Right cardiac atrium (tissue), 5 donors: ENCODE measurements at regions not wholly inside any gene's neighbourhood (a gene's known extent, or its start where the extent isn't known, plus 50 kb on each side); places are given as distances from the start of the nearest gene placed in this dataset.
A peak's percentile ranks its signal among the peaks of the same experiment; 100 is the strongest.

ENCODE experiments used
- ATAC-seq, 2 donors: fragments of 200-7000 bp; cut with Tn5 transposase; one replicate each; pipeline versions ENCODE4 v1.8.0 to v1.9.1; 2020; ENCODE audit warnings: moderate library complexity in 2 of 2, mild to moderate bottlenecking in 1 of 2
- DNase-seq, 3 donors: peaks; one replicate each; pipeline ENCODE4 v3.0.0-alpha.2; 2020
- H3K27ac ChIP-seq: one replicate; pipeline ENCODE4 v1.5.1; 2013; ENCODE audit warnings: mild to moderate bottlenecking, low read length, control low read depth, moderate library complexity
- H3K27me3 ChIP-seq: one replicate; pipeline ENCODE4 v1.6.1; 2013; ENCODE audit not compliant: control insufficient read depth, insufficient read depth
- H3K4me1 ChIP-seq: one replicate; pipeline ENCODE4 v1.6.1; 2013; ENCODE audit warnings: low read length; ENCODE audit not compliant: control insufficient read depth, insufficient read depth
- H3K4me3 ChIP-seq: one replicate; pipeline ENCODE4 v1.5.1; 2013; ENCODE audit warnings: low read length, control low read depth
- H3K9me3 ChIP-seq: one replicate; pipeline ENCODE4 v1.6.1; 2013; ENCODE audit warnings: low read length; ENCODE audit not compliant: control insufficient read depth
- WGBS: extraction: QIAGEN DNeasy Blood & Tissue Kit; methylation state at CpG from one replicate; pipeline ENCODE4 v1.1.7; 2013; 5-methylcytosine and 5-hydroxymethylcytosine counted together
- intact Hi-C, 4 donors: fragments of 100-400 bp; cut with DNase I; formaldehyde crosslinking; loops; one replicate each; pipeline versions ENCODE4 v1.11.0 to v1.14.0; 2022 to 2023
- donor health status: healthy with polysubstance abuse.
- donor health status: DM: no; HTN: yes; CAD: no.
- donor health status: DM: no; HTN: no; CAD: no.
- donor health status: DM: no; HTN: yes; CAD: no; lungs with severe emphysema.
- donor health status: DM: yes; HTN: yes; CAD: no.

DNA sequence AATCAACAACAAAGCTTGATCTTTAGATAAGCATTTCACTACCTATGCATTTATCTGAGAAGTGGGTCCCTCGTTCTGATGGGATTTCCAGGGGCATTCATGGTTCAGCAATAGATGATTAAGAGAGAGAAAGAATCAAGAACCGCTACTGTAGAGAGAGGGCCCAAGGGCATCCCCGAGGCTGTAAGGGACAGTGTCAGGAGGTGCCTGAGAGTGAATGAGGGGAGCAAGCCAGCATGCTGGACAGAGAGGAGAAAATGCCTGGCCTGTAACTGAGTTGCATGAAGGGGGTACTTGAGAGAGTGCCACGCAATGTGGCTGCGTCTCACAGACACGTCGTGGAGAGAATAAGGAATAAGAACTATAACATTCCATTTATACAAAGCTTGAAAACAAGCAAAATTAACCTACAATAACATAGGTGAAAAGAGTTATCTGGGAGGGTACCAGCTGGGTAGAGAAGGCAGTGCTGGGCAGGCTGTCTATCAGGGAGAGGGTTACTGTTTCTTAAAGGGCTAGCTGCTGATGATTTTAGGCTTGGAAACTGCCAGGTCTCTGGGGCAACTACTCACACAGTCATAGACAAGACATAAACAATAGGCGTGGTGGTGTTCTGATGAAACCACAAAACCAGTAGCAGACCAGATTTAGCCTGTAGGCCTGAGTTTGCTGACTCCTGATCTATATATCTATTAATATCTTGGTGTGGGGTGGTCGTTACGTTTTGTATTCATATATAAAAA lies 374.6 kb upstream of the CFAP20DC start:
- H3K4me1 ChIP-seq = no peaks in the 10 kb centered on the region
- no peak for DNase-seq
- no peaks in the 10 kb centered on the region for H3K27me3 ChIP-seq
- intact Hi-C loops = no loop called here
- peak; percentile 65 to 68 for ATAC-seq
- no peaks in the 10 kb centered on the region for H3K9me3 ChIP-seq
- 67% methylated on average over 10 of the region's 10 CpGs for WGBS
- H3K4me3 ChIP-seq = no peak overlapping the region
- H3K27ac ChIP-seq = no peak overlapping the region

DNA sequence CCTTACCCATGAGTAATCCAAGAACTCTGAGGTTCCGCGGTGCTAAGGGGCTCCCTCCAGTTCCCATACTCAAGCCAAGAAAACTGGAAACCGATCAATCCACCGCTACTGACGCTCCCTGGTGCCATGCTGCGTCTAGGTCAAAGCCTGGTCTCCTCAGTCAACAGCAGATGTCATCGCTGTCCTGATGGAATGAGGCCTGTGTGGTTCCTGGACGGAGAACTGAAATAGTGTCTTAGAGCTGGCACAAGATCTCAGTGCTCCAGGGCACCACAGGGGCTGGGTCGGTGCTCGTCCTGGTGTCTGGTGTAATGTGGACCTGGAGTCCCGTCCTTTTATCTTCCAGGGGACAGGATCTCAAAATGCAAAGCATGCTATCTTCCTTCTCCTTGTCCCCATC lies 373.9 kb upstream of the CFAP20DC start:
- no peaks in the 10 kb centered on the region for H3K9me3 ChIP-seq
- no peaks in the 10 kb centered on the region for H3K27me3 ChIP-seq
- intact Hi-C loops = no loop called here
- DNase-seq (no peak), ATAC-seq (no peak)
- no peak overlapping the region for H3K27ac ChIP-seq
- 88% methylated on average over 11 of the region's 11 CpGs for WGBS
- H3K4me3 ChIP-seq = no peak overlapping the region
- H3K4me1 ChIP-seq = no peaks in the 10 kb centered on the region

DNA sequence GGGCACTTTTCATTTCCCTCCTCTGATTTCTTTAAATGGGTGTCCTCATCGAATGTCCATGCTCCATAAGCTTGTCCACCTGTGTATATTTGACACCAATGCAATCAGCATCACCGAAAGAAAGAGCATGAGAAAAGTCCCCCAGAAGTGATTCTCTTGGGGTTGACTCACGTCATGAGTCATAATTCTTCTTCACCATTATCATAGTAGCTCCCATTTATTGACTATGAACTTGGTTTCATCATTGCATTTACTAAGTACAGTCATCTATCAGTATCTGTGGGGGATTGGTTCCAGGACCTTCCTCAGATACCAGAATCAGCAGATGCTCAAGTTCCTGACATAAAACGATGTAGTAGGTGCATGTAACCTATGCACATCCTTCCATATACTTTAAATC lies 372.5 kb upstream of the CFAP20DC start:
- 76% methylated on average over 4 of the region's 4 CpGs for WGBS
- no peak for DNase-seq
- ATAC-seq = no peak
- no peaks in the 10 kb centered on the region for H3K9me3 ChIP-seq
- no peak overlapping the region for H3K27ac ChIP-seq
- no peaks in the 10 kb centered on the region for H3K27me3 ChIP-seq
- H3K4me3 ChIP-seq = no peak overlapping the region
- no peaks in the 10 kb centered on the region for H3K4me1 ChIP-seq
- intact Hi-C loops = no loop called here

DNA sequence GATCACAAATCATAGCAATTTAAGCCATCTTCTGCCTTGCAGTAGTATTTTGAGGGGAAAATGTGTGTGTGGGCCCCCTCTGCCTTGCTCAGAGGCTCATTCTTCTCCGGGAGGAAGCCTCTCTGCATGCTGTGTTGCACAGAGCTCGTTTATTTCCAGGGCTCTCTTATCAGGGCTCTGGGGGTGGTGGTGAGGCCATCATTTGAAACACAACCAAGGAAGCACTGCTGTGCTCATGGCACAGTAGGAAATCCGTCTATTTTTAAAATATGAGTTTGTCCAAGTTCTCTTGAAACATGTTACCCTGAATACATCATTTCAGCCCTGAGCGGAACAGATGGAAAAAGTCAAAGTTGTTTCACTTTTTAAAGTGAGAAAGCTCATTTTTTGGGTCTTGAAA lies 369.0 kb upstream of the CFAP20DC start:
- no peaks in the 10 kb centered on the region for H3K4me1 ChIP-seq
- ATAC-seq (peak in 1 of 2 donors; percentile 55), DNase-seq (no peak)
- intact Hi-C loops = no loop called here
- no peak overlapping the region for H3K4me3 ChIP-seq
- no peaks in the 10 kb centered on the region for H3K27me3 ChIP-seq
- no peak overlapping the region for H3K27ac ChIP-seq
- WGBS = 22% methylated on average over 4 of the region's 4 CpGs
- no peaks in the 10 kb centered on the region for H3K9me3 ChIP-seq

DNA sequence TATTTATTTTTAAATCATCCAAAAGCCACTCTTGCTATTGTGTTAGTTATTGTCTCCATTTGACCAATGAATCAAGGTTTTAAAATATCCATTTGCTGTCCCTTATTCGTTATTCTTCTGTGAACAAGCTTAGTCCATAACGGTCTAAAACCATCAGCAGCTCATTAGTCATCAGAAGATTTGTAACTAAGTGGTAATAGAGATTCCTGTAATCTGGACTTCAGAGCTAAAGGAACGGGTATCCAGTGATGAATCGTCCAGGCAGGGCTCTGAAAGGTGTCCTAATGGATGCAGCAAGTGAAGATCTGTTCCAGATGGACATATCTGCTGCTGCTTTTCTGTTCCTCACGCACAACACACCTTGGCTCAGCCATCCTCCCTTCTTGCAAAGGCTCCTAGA lies 362.7 kb upstream of the CFAP20DC start:
- no peak overlapping the region for H3K27ac ChIP-seq
- DNase-seq (no peak), ATAC-seq (no peak)
- intact Hi-C loops = no loop called here
- WGBS = 67% methylated on average over 5 of the region's 5 CpGs
- no peak overlapping the region for H3K4me3 ChIP-seq
- no peaks in the 10 kb centered on the region for H3K9me3 ChIP-seq
- H3K27me3 ChIP-seq = no peaks in the 10 kb centered on the region
- H3K4me1 ChIP-seq = no peaks in the 10 kb centered on the region

DNA sequence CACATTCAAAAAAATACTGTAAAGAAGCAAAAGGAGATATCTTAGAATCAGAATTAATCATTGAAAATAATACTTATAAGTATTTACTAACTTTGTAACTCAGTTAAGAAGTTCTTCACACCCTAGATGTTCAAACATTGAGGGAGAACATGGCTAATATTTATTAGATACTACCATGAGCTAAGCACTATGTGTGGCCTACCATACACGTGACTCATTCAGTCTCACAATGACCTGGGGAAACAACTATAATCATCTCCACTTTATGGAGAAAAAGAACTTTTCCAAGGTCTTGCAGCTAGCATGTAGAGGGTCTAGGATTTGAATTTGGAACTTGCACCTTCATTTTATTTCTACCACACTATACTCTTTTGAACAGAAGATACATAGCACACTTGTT lies 361.9 kb upstream of the CFAP20DC start:
- DNase-seq (no peak), ATAC-seq (no peak)
- Histone ChIP-seq H3K27me3 (no peaks in the 10 kb centered on the region), H3K4me1 (no peaks in the 10 kb centered on the region), H3K4me3 (no peak overlapping the region), H3K27ac (no peak overlapping the region), H3K9me3 (no peaks in the 10 kb centered on the region)
- 92% methylated on average over 1 of the region's 1 CpG for WGBS
- intact Hi-C loops = no loop called here

DNA sequence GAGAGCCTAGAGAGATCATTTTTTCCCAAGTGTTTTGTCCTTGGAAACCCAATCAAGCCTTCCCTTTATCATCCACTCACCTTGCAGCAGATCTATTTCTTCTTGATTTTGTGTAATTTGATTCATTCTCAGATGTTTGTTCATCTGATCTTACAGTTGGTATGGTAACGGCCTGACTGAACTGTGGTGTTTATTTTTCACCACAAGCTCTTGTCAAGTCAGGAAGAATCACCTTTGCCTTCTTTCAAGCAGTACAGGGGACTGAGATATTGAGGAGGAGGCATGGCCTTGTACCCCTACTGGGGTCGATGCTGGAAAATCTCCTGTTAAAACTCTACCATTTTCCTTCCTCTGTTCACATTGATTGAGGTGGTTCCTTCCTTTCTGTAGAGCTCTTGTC lies 361.4 kb upstream of the CFAP20DC start:
- 70% methylated on average over 2 of the region's 2 CpGs for WGBS
- DNase-seq = no peak
- no peak overlapping the region for H3K4me3 ChIP-seq
- H3K27me3 ChIP-seq = no peaks in the 10 kb centered on the region
- no peaks in the 10 kb centered on the region for H3K9me3 ChIP-seq
- no peaks in the 10 kb centered on the region for H3K4me1 ChIP-seq
- no peak for ATAC-seq
- H3K27ac ChIP-seq = no peak overlapping the region
- intact Hi-C loops = no loop called here

DNA sequence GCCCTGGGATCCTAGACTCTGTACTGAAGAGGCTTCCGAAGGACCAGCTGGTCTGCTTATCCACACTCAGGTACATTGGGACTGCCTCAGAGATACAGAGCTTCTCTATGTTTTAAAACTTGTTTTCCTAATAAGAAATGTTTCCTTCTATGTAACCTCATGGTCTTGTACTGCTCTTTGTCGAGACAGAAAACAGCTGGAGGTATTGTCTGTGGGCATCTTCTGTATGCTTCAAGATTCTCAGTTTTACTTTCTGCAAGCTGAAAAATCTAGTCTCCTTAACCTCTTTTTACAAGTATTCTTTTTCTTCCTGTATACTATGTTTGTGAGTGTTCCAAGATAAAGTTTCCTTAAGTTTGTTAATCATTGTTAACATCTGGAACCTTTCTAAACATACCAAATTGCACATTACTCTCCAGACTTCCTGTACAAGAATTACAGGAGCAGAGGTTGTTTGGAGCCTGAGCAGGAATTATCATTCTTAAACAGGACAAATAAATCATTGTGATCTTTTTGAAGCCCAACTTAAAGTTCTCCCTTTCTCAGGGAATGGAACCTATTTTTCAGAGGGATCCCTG lies 358.3 kb upstream of the CFAP20DC start:
- ATAC-seq (no peak), DNase-seq (no peak)
- H3K4me3 ChIP-seq = no peak overlapping the region
- no peaks in the 10 kb centered on the region for H3K4me1 ChIP-seq
- H3K27me3 ChIP-seq = no peaks in the 10 kb centered on the region
- intact Hi-C loops = no loop called here
- H3K27ac ChIP-seq = no peak overlapping the region
- no peaks in the 10 kb centered on the region for H3K9me3 ChIP-seq
- WGBS = 72% methylated on average over 2 of the region's 2 CpGs

DNA sequence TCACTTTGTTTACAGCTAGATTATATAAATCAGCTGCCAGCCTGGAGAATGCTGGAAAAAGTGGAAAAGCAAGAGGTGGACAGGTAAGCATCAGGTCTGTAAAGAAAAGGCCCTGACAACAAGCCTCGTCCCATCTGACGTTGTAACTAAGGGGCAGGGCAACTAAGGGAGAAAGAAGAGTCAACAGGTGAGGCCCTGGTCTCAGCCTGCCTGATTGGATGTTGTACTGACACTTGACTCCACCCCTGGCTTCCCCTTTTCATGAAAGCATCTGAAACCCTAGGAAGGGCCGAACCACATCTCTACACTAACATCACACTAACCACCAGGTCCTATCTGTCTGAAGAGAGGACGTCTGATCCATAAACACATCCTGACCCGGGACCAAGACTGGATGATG lies 357.6 kb upstream of the CFAP20DC start:
- no peaks in the 10 kb centered on the region for H3K4me1 ChIP-seq
- 83% methylated on average over 5 of the region's 5 CpGs for WGBS
- intact Hi-C loops = no loop called here
- H3K9me3 ChIP-seq = no peaks in the 10 kb centered on the region
- H3K27ac ChIP-seq = no peak overlapping the region
- H3K27me3 ChIP-seq = no peaks in the 10 kb centered on the region
- H3K4me3 ChIP-seq = no peak overlapping the region
- ATAC-seq (no peak), DNase-seq (no peak)

DNA sequence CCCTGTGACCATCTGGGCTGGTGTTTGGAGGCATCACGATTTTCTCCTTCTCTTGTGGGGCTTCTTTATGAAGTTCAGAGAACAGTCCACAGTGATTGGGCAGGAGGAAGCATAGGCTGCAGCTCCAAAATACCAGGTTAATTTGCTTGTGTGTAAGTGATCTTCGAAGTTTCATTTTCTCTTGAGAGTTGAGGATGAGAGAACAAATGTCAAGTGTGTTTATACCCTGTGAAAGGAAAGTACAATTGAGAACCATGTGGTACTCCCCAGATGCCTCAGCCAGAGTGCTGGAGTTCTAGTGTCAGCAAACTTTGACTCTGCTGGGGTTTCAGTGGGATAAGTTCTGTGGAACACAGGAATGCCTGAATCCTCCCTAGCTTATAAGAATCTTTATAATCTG lies 357.1 kb upstream of the CFAP20DC start:
- WGBS = 75% methylated on average over 2 of the region's 2 CpGs

DNA sequence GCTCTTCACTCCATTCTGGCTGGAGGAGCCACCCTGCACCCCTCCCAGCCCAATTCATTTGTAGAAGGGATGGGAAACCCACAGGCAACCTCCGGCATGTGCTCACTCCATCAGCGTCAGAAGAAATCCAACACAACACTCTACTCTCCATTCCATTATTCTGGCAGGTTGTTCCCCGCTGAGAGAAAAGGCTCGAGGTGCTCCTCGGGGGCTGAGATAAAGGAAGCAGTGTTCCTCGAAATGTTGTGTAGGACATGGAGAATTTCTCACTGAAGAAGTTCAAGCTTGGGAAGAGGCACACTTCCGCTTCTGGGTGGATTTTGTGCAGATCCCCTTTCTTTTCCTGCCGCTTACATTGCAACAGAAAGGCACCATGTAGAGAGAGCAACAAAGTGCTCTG lies 355.0 kb upstream of the CFAP20DC start:
- DNase-seq (no peak), ATAC-seq (no peak)
- Histone ChIP-seq H3K27ac (no peak overlapping the region), H3K4me1 (no peaks in the 10 kb centered on the region), H3K27me3 (no peaks in the 10 kb centered on the region), H3K9me3 (no peaks in the 10 kb centered on the region), H3K4me3 (no peak overlapping the region)
- 69% methylated on average over 8 of the region's 8 CpGs for WGBS
- intact Hi-C loops = no loop called here

More for the DNA sequence above, 357.1 kb upstream of the CFAP20DC start:
- H3K4me1 ChIP-seq = no peaks in the 10 kb centered on the region
- H3K27ac ChIP-seq = no peak overlapping the region
- DNase-seq (no peak), ATAC-seq (no peak)
- no peak overlapping the region for H3K4me3 ChIP-seq
- intact Hi-C loops = no loop called here
- H3K9me3 ChIP-seq = no peaks in the 10 kb centered on the region
- H3K27me3 ChIP-seq = no peaks in the 10 kb centered on the region

DNA sequence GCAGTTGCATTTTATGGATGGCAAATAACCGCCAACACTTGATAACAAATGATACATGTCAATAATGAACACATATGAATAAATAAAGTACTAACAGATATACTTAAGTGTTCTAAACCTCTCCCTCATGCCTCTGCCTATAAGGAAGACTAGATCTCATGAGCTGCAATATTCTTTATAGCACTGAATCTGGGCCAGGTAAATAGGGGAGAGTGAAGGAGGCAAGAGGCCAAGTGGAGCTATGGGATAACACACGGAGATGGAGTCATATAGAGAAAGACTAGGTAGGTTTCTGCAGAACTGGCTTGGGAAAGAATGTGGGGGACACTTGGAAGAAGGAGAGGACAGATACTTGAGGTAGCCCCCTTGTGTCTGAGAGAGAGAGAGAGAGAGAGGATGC lies 354.2 kb upstream of the CFAP20DC start:
- intact Hi-C loops = no loop called here

More for the DNA sequence above, 354.2 kb upstream of the CFAP20DC start:
- Histone ChIP-seq H3K4me1 (no peaks in the 10 kb centered on the region), H3K4me3 (no peak overlapping the region), H3K9me3 (no peaks in the 10 kb centered on the region), H3K27me3 (no peaks in the 10 kb centered on the region), H3K27ac (no peak overlapping the region)
- no peak for ATAC-seq
- DNase-seq = no peak
- 92% methylated on average over 2 of the region's 2 CpGs for WGBS
